SK-N-SH treated with all-trans-retinoic acid at 6 μM for 48 hours (cell line): ENCODE measurements at regions not wholly inside any gene's neighbourhood (a gene's known extent, or its start where the extent isn't known, plus 50 kb on each side); places are given as distances from the start of the nearest gene placed in this dataset.

Experiments used
- ARNTL ChIP-seq: fragments of 450-650 bp; formaldehyde crosslinking; IDR thresholded peaks from 2 replicates; pipeline ENCODE4 v1.5.0; 2020; ENCODE audit warnings: low read depth, mild to moderate bottlenecking, moderate library complexity, borderline replicate concordance
- BACH2 ChIP-seq: fragments of 250-450 bp; sonication (Bioruptor Pico); IDR thresholded peaks from 2 replicates; pipeline ENCODE4 v1.9.0; 2021; ENCODE audit warnings: mild to moderate bottlenecking, borderline replicate concordance
- ZFP30 ChIP-seq: fragments of 450-650 bp; formaldehyde crosslinking; IDR thresholded peaks from 2 replicates; pipeline ENCODE4 v1.5.0; 2022; ENCODE audit warnings: mild to moderate bottlenecking, moderate library complexity
- TF ChIP-seq, protein P1 (sequence below): fragments of 250-450 bp; sonication (Bioruptor Pico); IDR thresholded peaks from 2 replicates; pipeline ENCODE4 v1.5.1; 2020; ENCODE audit warnings: low read depth, mild to moderate bottlenecking, moderate library complexity
- TF ChIP-seq, protein P2 (sequence below): fragments of 250-450 bp; sonication (Bioruptor Pico); IDR thresholded peaks from 2 replicates; pipeline ENCODE4 v1.5.0; 2020; ENCODE audit warnings: mild to moderate bottlenecking, moderate library complexity

DNA sequence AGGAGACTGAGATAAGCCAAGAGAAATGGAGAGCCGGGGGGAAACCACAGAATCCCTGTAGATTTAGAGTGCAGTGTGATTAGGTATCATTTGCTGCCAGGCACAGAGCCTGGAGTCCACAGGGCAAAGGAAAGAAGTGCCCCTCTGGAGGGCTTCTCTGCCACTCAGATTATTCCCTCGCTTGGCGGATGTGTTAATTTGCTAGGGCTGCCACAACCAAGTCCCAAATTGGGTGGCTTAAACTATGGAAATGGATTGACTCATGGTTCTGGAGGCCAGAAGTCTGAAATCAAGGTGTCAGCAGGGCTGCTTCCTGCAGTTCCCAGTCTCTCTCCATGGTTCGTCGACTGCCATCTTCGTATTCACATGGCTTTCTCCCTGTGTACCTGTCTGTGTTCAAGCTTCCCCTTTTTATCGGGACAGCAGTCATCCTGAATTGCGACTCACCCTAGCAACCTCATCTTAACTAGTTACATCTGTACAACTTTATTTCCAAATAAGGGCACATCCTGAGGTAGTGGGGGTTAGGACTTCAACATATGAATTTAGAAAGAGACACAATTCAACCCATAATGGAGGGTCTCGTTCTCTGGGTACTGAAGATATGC, 122.2 kb downstream of the ANKRD60 start:
- TF ChIP-seq, protein P1, sequence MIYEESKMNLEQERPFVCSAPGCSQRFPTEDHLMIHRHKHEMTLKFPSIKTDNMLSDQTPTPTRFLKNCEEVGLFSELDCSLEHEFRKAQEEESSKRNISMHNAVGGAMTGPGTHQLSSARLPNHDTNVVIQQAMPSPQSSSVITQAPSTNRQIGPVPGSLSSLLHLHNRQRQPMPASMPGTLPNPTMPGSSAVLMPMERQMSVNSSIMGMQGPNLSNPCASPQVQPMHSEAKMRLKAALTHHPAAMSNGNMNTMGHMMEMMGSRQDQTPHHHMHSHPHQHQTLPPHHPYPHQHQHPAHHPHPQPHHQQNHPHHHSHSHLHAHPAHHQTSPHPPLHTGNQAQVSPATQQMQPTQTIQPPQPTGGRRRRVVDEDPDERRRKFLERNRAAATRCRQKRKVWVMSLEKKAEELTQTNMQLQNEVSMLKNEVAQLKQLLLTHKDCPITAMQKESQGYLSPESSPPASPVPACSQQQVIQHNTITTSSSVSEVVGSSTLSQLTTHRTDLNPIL (CRISPR knock-in tag) = no peak
- TF ChIP-seq ZFP30 (CRISPR knock-in tag) = no peak
- TF ChIP-seq ARNTL (CRISPR knock-in tag) = no peak
- no peak for TF ChIP-seq BACH2 (CRISPR knock-in tag)
- TF ChIP-seq, protein P2, sequence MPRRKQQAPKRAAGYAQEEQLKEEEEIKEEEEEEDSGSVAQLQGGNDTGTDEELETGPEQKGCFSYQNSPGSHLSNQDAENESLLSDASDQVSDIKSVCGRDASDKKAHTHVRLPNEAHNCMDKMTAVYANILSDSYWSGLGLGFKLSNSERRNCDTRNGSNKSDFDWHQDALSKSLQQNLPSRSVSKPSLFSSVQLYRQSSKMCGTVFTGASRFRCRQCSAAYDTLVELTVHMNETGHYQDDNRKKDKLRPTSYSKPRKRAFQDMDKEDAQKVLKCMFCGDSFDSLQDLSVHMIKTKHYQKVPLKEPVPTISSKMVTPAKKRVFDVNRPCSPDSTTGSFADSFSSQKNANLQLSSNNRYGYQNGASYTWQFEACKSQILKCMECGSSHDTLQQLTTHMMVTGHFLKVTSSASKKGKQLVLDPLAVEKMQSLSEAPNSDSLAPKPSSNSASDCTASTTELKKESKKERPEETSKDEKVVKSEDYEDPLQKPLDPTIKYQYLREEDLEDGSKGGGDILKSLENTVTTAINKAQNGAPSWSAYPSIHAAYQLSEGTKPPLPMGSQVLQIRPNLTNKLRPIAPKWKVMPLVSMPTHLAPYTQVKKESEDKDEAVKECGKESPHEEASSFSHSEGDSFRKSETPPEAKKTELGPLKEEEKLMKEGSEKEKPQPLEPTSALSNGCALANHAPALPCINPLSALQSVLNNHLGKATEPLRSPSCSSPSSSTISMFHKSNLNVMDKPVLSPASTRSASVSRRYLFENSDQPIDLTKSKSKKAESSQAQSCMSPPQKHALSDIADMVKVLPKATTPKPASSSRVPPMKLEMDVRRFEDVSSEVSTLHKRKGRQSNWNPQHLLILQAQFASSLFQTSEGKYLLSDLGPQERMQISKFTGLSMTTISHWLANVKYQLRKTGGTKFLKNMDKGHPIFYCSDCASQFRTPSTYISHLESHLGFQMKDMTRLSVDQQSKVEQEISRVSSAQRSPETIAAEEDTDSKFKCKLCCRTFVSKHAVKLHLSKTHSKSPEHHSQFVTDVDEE (CRISPR knock-in tag) = no peak
